HepG2 (cell line): ENCODE measurements at regions not wholly inside any gene's neighbourhood (a gene's known extent, or its start where the extent isn't known, plus 50 kb on each side); places are given as distances from the start of the nearest gene placed in this dataset.

Experiments
- ADNP ChIP-seq: sonication (generic); formaldehyde crosslinking; IDR thresholded peaks from 2 replicates; pipeline ENCODE4 v1.4.0; 2020; ENCODE audit warnings: missing genetic modification reagents
- ARNT ChIP-seq: fragments of 450-650 bp; IDR thresholded peaks from 2 replicates; pipeline ENCODE4 v1.6.1; 2017
- DNMT1 ChIP-seq: sonication (generic); formaldehyde crosslinking; IDR thresholded peaks from 2 replicates; pipeline ENCODE4 v1.5.1; 2020; ENCODE audit warnings: mild to moderate bottlenecking, missing genetic modification reagents
- HHEX ChIP-seq: IDR thresholded peaks from 2 replicates; pipeline ENCODE4 v1.6.1; 2016; ENCODE audit warnings: control low read depth
- KAT8 ChIP-seq: IDR thresholded peaks from 2 replicates; pipeline ENCODE4 v1.6.1; 2016; ENCODE audit warnings: missing genetic modification reagents, missing compliant biosample characterization
- MBNL3 ChIP-seq: fragments of 250-450 bp; sonication (Bioruptor Pico); conservative IDR thresholded peaks from 2 replicates; pipeline ENCODE4 v1.8.0; 2022; ENCODE audit warnings: mild to moderate bottlenecking, inconsistent platforms
- MIXL1 ChIP-seq: IDR thresholded peaks from 2 replicates; pipeline ENCODE4 v1.6.1; 2016
- NCOA5 ChIP-seq: sonication (generic); formaldehyde crosslinking; IDR thresholded peaks from 2 replicates; pipeline ENCODE4 v1.4.0; 2020; ENCODE audit warnings: missing genetic modification reagents
- NFATC3 ChIP-seq: sonication (generic); formaldehyde crosslinking; IDR thresholded peaks from 2 replicates; pipeline ENCODE4 v1.5.1; 2020; ENCODE audit warnings: mild to moderate bottlenecking, missing genetic modification reagents
- PHF20 ChIP-seq: sonication (generic); formaldehyde crosslinking; IDR thresholded peaks from 2 replicates; pipeline ENCODE4 v1.5.0; 2020; ENCODE audit warnings: mild to moderate bottlenecking, missing genetic modification reagents
- SALL2 ChIP-seq: sonication (generic); formaldehyde crosslinking; IDR thresholded peaks from 2 replicates; pipeline ENCODE4 v1.8.1; 2023; ENCODE audit warnings: mild to moderate bottlenecking, missing genetic modification reagents, inconsistent platforms
- SUZ12 ChIP-seq: fragments of 150-350 bp; IDR thresholded peaks from 2 replicates; pipeline ENCODE4 v1.6.1; 2014; ENCODE audit warnings: low read depth, low read length
- TCF7L2 ChIP-seq: IDR thresholded peaks from 2 replicates; pipeline ENCODE4 v1.6.1; 2011; ENCODE audit warnings: mild to moderate bottlenecking, low read depth, low read length, moderate library complexity
- TRIM24 ChIP-seq: sonication (generic); formaldehyde crosslinking; IDR thresholded peaks from 2 replicates; pipeline ENCODE4 v1.8.0; 2022; ENCODE audit warnings: mild to moderate bottlenecking, missing genetic modification reagents
- ZBTB3 ChIP-seq: sonication (generic); formaldehyde crosslinking; IDR thresholded peaks from 2 replicates; pipeline ENCODE4 v1.4.0; 2020; ENCODE audit warnings: low read depth, mild to moderate bottlenecking, moderate library complexity, missing genetic modification reagents, borderline replicate concordance
- ZFX ChIP-seq: sonication (generic); formaldehyde crosslinking; IDR thresholded peaks from 2 replicates; pipeline ENCODE4 v1.4.0; 2020; ENCODE audit warnings: mild to moderate bottlenecking, low read depth, missing genetic modification reagents, moderate library complexity
- ZNF260 ChIP-seq: sonication (generic); formaldehyde crosslinking; IDR thresholded peaks from 2 replicates; pipeline ENCODE4 v1.4.0; 2020; ENCODE audit warnings: missing genetic modification reagents, low read depth, mild to moderate bottlenecking, borderline replicate concordance
- ZNF274 ChIP-seq: sonication (generic); formaldehyde crosslinking; IDR thresholded peaks from 2 replicates; pipeline ENCODE4 v1.5.1; 2020; ENCODE audit warnings: mild to moderate bottlenecking, missing genetic modification reagents
- ZNF432 ChIP-seq: sonication (generic); formaldehyde crosslinking; IDR thresholded peaks from 2 replicates; pipeline ENCODE4 v1.5.0; 2020; ENCODE audit warnings: missing genetic modification reagents, mild to moderate bottlenecking, borderline replicate concordance
- ZNF562 ChIP-seq: sonication (generic); formaldehyde crosslinking; IDR thresholded peaks from 2 replicates; pipeline ENCODE4 v1.8.0; 2022; ENCODE audit warnings: missing genetic modification reagents, borderline replicate concordance
- ZNF563 ChIP-seq: sonication (generic); formaldehyde crosslinking; IDR thresholded peaks from 2 replicates; pipeline ENCODE4 v1.8.0; 2022; ENCODE audit warnings: mild to moderate bottlenecking, moderate library complexity, missing genetic modification reagents
- ZNF567 ChIP-seq: sonication (generic); formaldehyde crosslinking; IDR thresholded peaks from 2 replicates; pipeline ENCODE4 v1.8.1; 2023; ENCODE audit warnings: mild to moderate bottlenecking, missing genetic modification reagents, borderline replicate concordance
- ZNF619 ChIP-seq: sonication (generic); formaldehyde crosslinking; IDR thresholded peaks from 2 replicates; pipeline ENCODE4 v1.4.0; 2020; ENCODE audit warnings: mild to moderate bottlenecking, missing genetic modification reagents
- ZNF737 ChIP-seq: sonication (generic); formaldehyde crosslinking; IDR thresholded peaks from 2 replicates; pipeline ENCODE4 v1.5.0; 2020; ENCODE audit warnings: missing genetic modification reagents, mild to moderate bottlenecking, borderline replicate concordance
- ZNF776 ChIP-seq: sonication (generic); formaldehyde crosslinking; IDR thresholded peaks from 2 replicates; pipeline ENCODE4 v1.4.0; 2020; ENCODE audit warnings: mild to moderate bottlenecking, missing genetic modification reagents
- TF ChIP-seq, protein P1 (sequence below): sonication (generic); formaldehyde crosslinking; IDR thresholded peaks from 2 replicates; pipeline ENCODE4 v1.5.0; 2020; ENCODE audit warnings: missing genetic modification reagents, mild to moderate bottlenecking, borderline replicate concordance
- TF ChIP-seq, protein P2 (sequence below): sonication (generic); IDR thresholded peaks from 2 replicates; pipeline ENCODE4 v1.6.1; 2016; ENCODE audit warnings: low read depth, borderline replicate concordance
- TF ChIP-seq, protein P3 (sequence below): sonication (generic); formaldehyde crosslinking; IDR thresholded peaks from 2 replicates; pipeline ENCODE4 v1.5.0; 2020; ENCODE audit warnings: missing genetic modification reagents, mild to moderate bottlenecking, borderline replicate concordance
- TF ChIP-seq, protein P4 (sequence below): IDR thresholded peaks from 2 replicates; pipeline ENCODE4 v1.6.1; 2016
- TF ChIP-seq, protein P5 (sequence below): sonication (generic); formaldehyde crosslinking; IDR thresholded peaks from 2 replicates; pipeline ENCODE4 v1.5.0; 2020; ENCODE audit warnings: missing genetic modification reagents

DNA sequence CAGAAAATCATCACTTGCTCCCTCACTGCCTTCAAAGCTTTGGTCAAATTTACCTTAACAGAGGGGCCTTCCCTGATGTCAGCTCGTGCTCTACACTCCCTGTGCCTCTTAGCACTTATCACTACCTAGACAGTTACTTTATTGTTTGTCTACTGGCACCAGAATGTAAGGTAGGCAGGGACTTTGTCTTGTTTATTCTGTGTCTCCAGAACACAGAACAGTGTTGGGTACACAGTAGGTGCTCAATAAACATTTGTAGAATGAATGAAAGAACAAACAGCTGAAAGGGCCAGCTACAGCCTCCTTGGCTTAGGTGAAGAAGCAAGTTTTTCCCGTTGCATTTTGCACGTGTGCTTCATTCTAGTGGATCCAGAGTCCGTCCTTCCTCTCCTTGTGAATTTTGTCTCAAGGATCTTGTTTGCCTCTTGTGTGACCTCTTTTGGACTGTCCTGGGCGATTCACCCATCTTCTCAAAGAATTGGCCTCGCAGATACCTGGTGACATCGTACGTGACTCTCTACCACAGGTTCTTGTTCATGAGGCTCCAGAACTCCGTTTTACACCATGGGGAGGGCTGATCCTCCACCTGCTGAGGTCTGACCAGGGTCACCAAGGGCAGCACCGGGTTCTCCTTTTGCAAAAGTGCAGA is 84.2 kb upstream of the ARMC2 start (continued):
- no peak for TF ChIP-seq PHF20 (CRISPR knock-in tag)
- no peak for TF ChIP-seq ZBTB3 (CRISPR knock-in tag)
- no peak for TF ChIP-seq ZNF567 (CRISPR knock-in tag)
- no peak for TF ChIP-seq ZNF737 (CRISPR knock-in tag)
- TF ChIP-seq TCF7L2: no peak
- TF ChIP-seq, protein P1, sequence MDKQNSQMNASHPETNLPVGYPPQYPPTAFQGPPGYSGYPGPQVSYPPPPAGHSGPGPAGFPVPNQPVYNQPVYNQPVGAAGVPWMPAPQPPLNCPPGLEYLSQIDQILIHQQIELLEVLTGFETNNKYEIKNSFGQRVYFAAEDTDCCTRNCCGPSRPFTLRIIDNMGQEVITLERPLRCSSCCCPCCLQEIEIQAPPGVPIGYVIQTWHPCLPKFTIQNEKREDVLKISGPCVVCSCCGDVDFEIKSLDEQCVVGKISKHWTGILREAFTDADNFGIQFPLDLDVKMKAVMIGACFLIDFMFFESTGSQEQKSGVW (CRISPR knock-in tag): no peak
- no peak for TF ChIP-seq ZNF260 (CRISPR knock-in tag)
- TF ChIP-seq NCOA5 (CRISPR knock-in tag): no peak
- no peak for TF ChIP-seq ZNF619 (CRISPR knock-in tag)
- no peak for TF ChIP-seq MBNL3 (CRISPR knock-in tag)
- no peak for TF ChIP-seq ZNF563 (CRISPR knock-in tag)
- no peak for TF ChIP-seq DNMT1 (CRISPR knock-in tag)
- TF ChIP-seq ARNT: no peak
- no peak for TF ChIP-seq SUZ12
- TF ChIP-seq, protein P2, sequence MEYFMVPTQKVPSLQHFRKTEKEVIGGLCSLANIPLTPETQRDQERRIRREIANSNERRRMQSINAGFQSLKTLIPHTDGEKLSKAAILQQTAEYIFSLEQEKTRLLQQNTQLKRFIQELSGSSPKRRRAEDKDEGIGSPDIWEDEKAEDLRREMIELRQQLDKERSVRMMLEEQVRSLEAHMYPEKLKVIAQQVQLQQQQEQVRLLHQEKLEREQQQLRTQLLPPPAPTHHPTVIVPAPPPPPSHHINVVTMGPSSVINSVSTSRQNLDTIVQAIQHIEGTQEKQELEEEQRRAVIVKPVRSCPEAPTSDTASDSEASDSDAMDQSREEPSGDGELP: peak; percentile 75
- TF ChIP-seq TRIM24 (CRISPR knock-in tag): no peak
- TF ChIP-seq MIXL1: peak; percentile 84
- peak; percentile 76 for TF ChIP-seq ZFX (CRISPR knock-in tag)
- TF ChIP-seq HHEX (CRISPR knock-in tag): peak; percentile 65
- no peak for TF ChIP-seq ZNF562 (CRISPR knock-in tag)
- no peak for TF ChIP-seq ZNF776
- TF ChIP-seq, protein P3, sequence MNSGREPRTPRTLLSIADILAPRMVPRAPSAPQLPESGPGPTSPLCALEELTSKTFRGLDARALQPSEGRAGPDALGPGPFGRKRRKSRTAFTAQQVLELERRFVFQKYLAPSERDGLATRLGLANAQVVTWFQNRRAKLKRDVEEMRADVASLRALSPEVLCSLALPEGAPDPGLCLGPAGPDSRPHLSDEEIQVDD (CRISPR knock-in tag): no peak
- no peak for TF ChIP-seq NFATC3 (CRISPR knock-in tag)
- peak; percentile 68; the same call in 1 of the 2 replicates for TF ChIP-seq ADNP (CRISPR knock-in tag)
- TF ChIP-seq, protein P4, sequence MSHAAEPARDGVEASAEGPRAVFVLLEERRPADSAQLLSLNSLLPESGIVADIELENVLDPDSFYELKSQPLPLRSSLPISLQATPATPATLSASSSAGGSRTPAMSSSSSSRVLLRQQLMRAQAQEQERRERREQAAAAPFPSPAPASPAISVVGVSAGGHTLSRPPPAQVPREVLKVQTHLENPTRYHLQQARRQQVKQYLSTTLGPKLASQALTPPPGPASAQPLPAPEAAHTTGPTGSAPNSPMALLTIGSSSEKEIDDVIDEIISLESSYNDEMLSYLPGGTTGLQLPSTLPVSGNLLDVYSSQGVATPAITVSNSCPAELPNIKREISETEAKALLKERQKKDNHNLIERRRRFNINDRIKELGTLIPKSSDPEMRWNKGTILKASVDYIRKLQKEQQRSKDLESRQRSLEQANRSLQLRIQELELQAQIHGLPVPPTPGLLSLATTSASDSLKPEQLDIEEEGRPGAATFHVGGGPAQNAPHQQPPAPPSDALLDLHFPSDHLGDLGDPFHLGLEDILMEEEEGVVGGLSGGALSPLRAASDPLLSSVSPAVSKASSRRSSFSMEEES: peak; percentile 91
- TF ChIP-seq, protein P5, sequence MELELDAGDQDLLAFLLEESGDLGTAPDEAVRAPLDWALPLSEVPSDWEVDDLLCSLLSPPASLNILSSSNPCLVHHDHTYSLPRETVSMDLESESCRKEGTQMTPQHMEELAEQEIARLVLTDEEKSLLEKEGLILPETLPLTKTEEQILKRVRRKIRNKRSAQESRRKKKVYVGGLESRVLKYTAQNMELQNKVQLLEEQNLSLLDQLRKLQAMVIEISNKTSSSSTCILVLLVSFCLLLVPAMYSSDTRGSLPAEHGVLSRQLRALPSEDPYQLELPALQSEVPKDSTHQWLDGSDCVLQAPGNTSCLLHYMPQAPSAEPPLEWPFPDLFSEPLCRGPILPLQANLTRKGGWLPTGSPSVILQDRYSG (CRISPR knock-in tag): no peak
- TF ChIP-seq ZNF432 (CRISPR knock-in tag): no peak
- 0 out of 2 replicates have a peak, but pooled peaks have one; percentile 33 for TF ChIP-seq SALL2 (CRISPR knock-in tag)
- TF ChIP-seq KAT8 (CRISPR knock-in tag): peak; percentile 70; the same call in 1 of the 2 replicates
- no peak for TF ChIP-seq ZNF274 (CRISPR knock-in tag)
